SK-N-SH treated with all-trans-retinoic acid at 6 μM for 48 hours (cell line): ENCODE measurements at regions not wholly inside any gene's neighbourhood (a gene's known extent, or its start where the extent isn't known, plus 50 kb on each side); places are given as distances from the start of the nearest gene placed in this dataset.

Experiments used
- ATAC-seq: fragments of 200-7000 bp; cut with Tn5 transposase; 3 replicates; pipeline ENCODE4 v1.9.1; 2020; ENCODE audit warnings: mild to moderate bottlenecking, moderate library complexity
- ARNTL ChIP-seq: fragments of 450-650 bp; formaldehyde crosslinking; IDR thresholded peaks from 2 replicates; pipeline ENCODE4 v1.5.0; 2020; ENCODE audit warnings: low read depth, mild to moderate bottlenecking, moderate library complexity, borderline replicate concordance
- BACH2 ChIP-seq: fragments of 250-450 bp; sonication (Bioruptor Pico); IDR thresholded peaks from 2 replicates; pipeline ENCODE4 v1.9.0; 2021; ENCODE audit warnings: mild to moderate bottlenecking, borderline replicate concordance
- CREB5 ChIP-seq: fragments of 250-450 bp; sonication (Bioruptor Pico); IDR thresholded peaks from 2 replicates; pipeline ENCODE4 v1.5.1; 2020; ENCODE audit warnings: low read depth, mild to moderate bottlenecking, moderate library complexity
- CSDC2 ChIP-seq: fragments of 250-450 bp; sonication (Bioruptor Pico); IDR thresholded peaks from 2 replicates; pipeline ENCODE4 v1.5.0; 2020; ENCODE audit warnings: mild to moderate bottlenecking, moderate library complexity
- CSRNP3 ChIP-seq: fragments of 250-450 bp; sonication (Bioruptor Pico); IDR thresholded peaks from 2 replicates; pipeline ENCODE4 v1.5.1; 2021; ENCODE audit warnings: mild to moderate bottlenecking, moderate library complexity
- ESRRG ChIP-seq: fragments of 250-450 bp; sonication (Bioruptor Pico); IDR thresholded peaks from 2 replicates; pipeline ENCODE4 v1.6.1; 2021; ENCODE audit warnings: mild to moderate bottlenecking
- GLIS3 ChIP-seq: fragments of 250-450 bp; sonication (Bioruptor Pico); IDR thresholded peaks from 2 replicates; pipeline ENCODE4 v1.5.0; 2020; ENCODE audit warnings: mild to moderate bottlenecking, moderate library complexity
- ISL1 ChIP-seq: fragments of 250-450 bp; sonication (Bioruptor Pico); IDR thresholded peaks from 2 replicates; pipeline ENCODE4 v2.1.2; 2022; ENCODE audit warnings: mild to moderate bottlenecking, moderate library complexity
- OSR1 ChIP-seq: fragments of 250-450 bp; sonication (Bioruptor Pico); IDR thresholded peaks from 2 replicates; pipeline ENCODE4 v1.8.0; 2022; ENCODE audit warnings: moderate library complexity, mild to moderate bottlenecking, inconsistent platforms
- POU6F1 ChIP-seq: fragments of 250-450 bp; sonication (Bioruptor Pico); IDR thresholded peaks from 2 replicates; pipeline ENCODE4 v1.8.0; 2021; ENCODE audit warnings: low read depth, mild to moderate bottlenecking, moderate library complexity, borderline replicate concordance
- PPARA ChIP-seq: fragments of 250-450 bp; sonication (Bioruptor Pico); IDR thresholded peaks from 2 replicates; pipeline ENCODE4 v1.5.0; 2020; ENCODE audit warnings: mild to moderate bottlenecking, borderline replicate concordance
- RARB ChIP-seq: fragments of 250-450 bp; sonication (Bioruptor Pico); IDR thresholded peaks from 2 replicates; pipeline ENCODE4 v1.8.0; 2021; ENCODE audit warnings: mild to moderate bottlenecking, moderate library complexity
- SNAI2 ChIP-seq: fragments of 250-450 bp; sonication (Bioruptor Pico); IDR thresholded peaks from 2 replicates; pipeline ENCODE4 v1.5.0; 2020; ENCODE audit warnings: mild to moderate bottlenecking, moderate library complexity
- TCF4 ChIP-seq: fragments of 250-450 bp; sonication (Bioruptor Pico); IDR thresholded peaks from 2 replicates; pipeline ENCODE4 v1.8.0; 2021; ENCODE audit warnings: mild to moderate bottlenecking, moderate library complexity, borderline replicate concordance
- TOX ChIP-seq: fragments of 250-450 bp; sonication (Bioruptor Pico); IDR thresholded peaks from 2 replicates; pipeline ENCODE4 v1.8.0; 2021; ENCODE audit warnings: mild to moderate bottlenecking, moderate library complexity, borderline replicate concordance
- TSHZ2 ChIP-seq: fragments of 250-450 bp; sonication (Bioruptor Pico); IDR thresholded peaks from 2 replicates; pipeline ENCODE4 v1.5.0; 2020; ENCODE audit warnings: mild to moderate bottlenecking, moderate library complexity
- ZC3H10 ChIP-seq: fragments of 250-450 bp; sonication (Bioruptor Pico); IDR thresholded peaks from 2 replicates; pipeline ENCODE4 v1.5.1; 2021; ENCODE audit warnings: mild to moderate bottlenecking, moderate library complexity
- ZFP3 ChIP-seq: fragments of 250-450 bp; sonication (Bioruptor Pico); IDR thresholded peaks from 2 replicates; pipeline ENCODE4 v1.5.0; 2020; ENCODE audit warnings: mild to moderate bottlenecking, moderate library complexity
- ZFP30 ChIP-seq: fragments of 450-650 bp; formaldehyde crosslinking; IDR thresholded peaks from 2 replicates; pipeline ENCODE4 v1.5.0; 2022; ENCODE audit warnings: mild to moderate bottlenecking, moderate library complexity
- ZNF565 ChIP-seq: fragments of 450-650 bp; formaldehyde crosslinking; conservative IDR thresholded peaks from 2 replicates; pipeline ENCODE4 v1.5.0; 2020; ENCODE audit warnings: low read depth, mild to moderate bottlenecking, moderate library complexity
- ZNF70 ChIP-seq: fragments of 450-650 bp; formaldehyde crosslinking; IDR thresholded peaks from 2 replicates; pipeline ENCODE4 v1.5.0; 2020; ENCODE audit warnings: mild to moderate bottlenecking, moderate library complexity
- ZNF8 ChIP-seq: fragments of 450-650 bp; formaldehyde crosslinking; IDR thresholded peaks from 2 replicates; pipeline ENCODE4 v1.5.0; 2020; ENCODE audit warnings: mild to moderate bottlenecking, moderate library complexity

GRCh38 chr9:81146241-81146640, 543.1 kb downstream of the TLE1 start (continued):
- TF ChIP-seq TSHZ2 (CRISPR knock-in tag) (no peak), ISL1 (no peak)

GRCh38 chr9:81145331-81145963, 543.9 kb downstream of the TLE1 start:
- TF ChIP-seq POU6F1 (CRISPR knock-in tag) (no peak), RARB (no peak), ESRRG (CRISPR knock-in tag) (no peak), ZNF8 (CRISPR knock-in tag) (no peak), PPARA (CRISPR knock-in tag) (no peak), ZFP3 (CRISPR knock-in tag) (no peak), TSHZ2 (CRISPR knock-in tag) (no peak), TOX (no peak), BACH2 (CRISPR knock-in tag) (no peak), ARNTL (no peak), ISL1 (no peak), ZFP30 (no peak), SNAI2 (no peak), ZNF565 (no peak), OSR1 (CRISPR knock-in tag) (no peak), TCF4 (CRISPR knock-in tag) (no peak), GLIS3 (CRISPR knock-in tag) (no peak), ZC3H10 (CRISPR knock-in tag) (no peak), CSRNP3 (CRISPR knock-in tag) (no peak), ZNF70 (CRISPR knock-in tag) (no peak)
- ATAC-seq, result no peak

GRCh38 chr9:81141961-81142360, 547.4 kb downstream of the TLE1 start:
- TF ChIP-seq ZFP30 (no peak), CREB5 (CRISPR knock-in tag) (no peak), TCF4 (CRISPR knock-in tag) (no peak), RARB (no peak), ISL1 (no peak), POU6F1 (CRISPR knock-in tag) (no peak), PPARA (CRISPR knock-in tag) (no peak), CSDC2 (CRISPR knock-in tag) (no peak), TSHZ2 (CRISPR knock-in tag) (no peak), ARNTL (no peak), BACH2 (CRISPR knock-in tag) (no peak), ESRRG (CRISPR knock-in tag) (no peak), OSR1 (CRISPR knock-in tag) (no peak), ZNF565 (no peak), ZNF8 (CRISPR knock-in tag) (no peak)
- ATAC-seq, result no peak
